HUES6 (cell line): ENCODE measurements at regions not wholly inside any gene's neighbourhood (a gene's known extent, or its start where the extent isn't known, plus 50 kb on each side); places are given as distances from the start of the nearest gene placed in this dataset.

Source experiments
- H3K27ac ChIP-seq: 2 replicates; pipeline ENCODE4 v1.7.0; 2013; ENCODE audit warnings: low read depth, mild to moderate bottlenecking, low read length, inconsistent platforms
- H3K27me3 ChIP-seq: 2 replicates; pipeline ENCODE4 v1.6.1; 2013; ENCODE audit warnings: low read length; ENCODE audit not compliant: control insufficient read depth, insufficient read depth
- H3K36me3 ChIP-seq: 2 replicates; pipeline ENCODE4 v1.6.1; 2013; ENCODE audit warnings: low read length; ENCODE audit not compliant: control insufficient read depth, insufficient read depth
- H3K4me1 ChIP-seq: 2 replicates; pipeline ENCODE4 v1.6.1; 2013; ENCODE audit warnings: low read length; ENCODE audit not compliant: control insufficient read depth, insufficient read depth
- H3K4me3 ChIP-seq: 2 replicates; pipeline ENCODE4 v1.5.1; 2013; ENCODE audit warnings: low read depth, low read length
- H3K9ac ChIP-seq: one replicate; pipeline ENCODE4 v1.6.1; 2013; ENCODE audit warnings: mild to moderate bottlenecking, low read length
- H3K9me3 ChIP-seq: 2 replicates; pipeline ENCODE4 v1.6.1; 2013; ENCODE audit warnings: low read depth, low read length; ENCODE audit not compliant: control insufficient read depth, insufficient read depth

DNA sequence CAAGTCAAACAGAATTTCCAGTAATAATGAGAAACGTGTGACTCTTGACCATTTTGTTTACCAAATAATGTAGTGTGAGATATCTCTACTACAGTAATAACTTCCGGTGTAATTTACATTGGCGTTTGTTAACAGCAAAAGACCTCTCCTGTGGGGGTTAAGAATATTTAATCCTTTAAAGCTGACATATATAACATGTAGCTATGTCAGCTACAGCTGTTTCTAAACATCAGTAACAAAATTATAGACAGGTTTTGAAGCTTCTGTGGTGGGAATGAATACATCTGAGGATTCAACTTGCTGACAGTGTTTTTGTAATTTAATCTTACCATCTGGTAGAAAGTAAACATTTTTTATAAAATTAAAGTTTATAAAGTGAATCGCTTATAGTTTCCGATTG is 73.6 kb upstream of the TENM3 start:
- H3K36me3 ChIP-seq, result no peaks in the 10 kb centered on the region
- H3K9me3 ChIP-seq, result no peaks in the 10 kb centered on the region
- H3K4me1 ChIP-seq, result no peaks in the 10 kb centered on the region
- no peak overlapping the region for H3K9ac ChIP-seq
- H3K27ac ChIP-seq, result no peak overlapping the region
- H3K4me3 ChIP-seq, result no peak overlapping the region
- H3K27me3 ChIP-seq, result no peaks in the 10 kb centered on the region

GRCh38 chr4:182169987-182170386 is 73.2 kb upstream of the TENM3 start:
- Histone ChIP-seq H3K4me1 (no peaks in the 10 kb centered on the region), H3K4me3 (no peak overlapping the region), H3K36me3 (no peaks in the 10 kb centered on the region), H3K9ac (no peak overlapping the region), H3K27me3 (no peaks in the 10 kb centered on the region), H3K9me3 (no peaks in the 10 kb centered on the region), H3K27ac (no peak overlapping the region)

GRCh38 chr4:182170417-182170935 is 72.7 kb upstream of the TENM3 start:
- no peaks in the 10 kb centered on the region for H3K4me1 ChIP-seq
- H3K27ac ChIP-seq, result no peak overlapping the region
- no peaks in the 10 kb centered on the region for H3K9me3 ChIP-seq
- no peak overlapping the region for H3K4me3 ChIP-seq
- H3K36me3 ChIP-seq, result no peaks in the 10 kb centered on the region
- H3K9ac ChIP-seq, result no peak overlapping the region
- no peaks in the 10 kb centered on the region for H3K27me3 ChIP-seq

DNA sequence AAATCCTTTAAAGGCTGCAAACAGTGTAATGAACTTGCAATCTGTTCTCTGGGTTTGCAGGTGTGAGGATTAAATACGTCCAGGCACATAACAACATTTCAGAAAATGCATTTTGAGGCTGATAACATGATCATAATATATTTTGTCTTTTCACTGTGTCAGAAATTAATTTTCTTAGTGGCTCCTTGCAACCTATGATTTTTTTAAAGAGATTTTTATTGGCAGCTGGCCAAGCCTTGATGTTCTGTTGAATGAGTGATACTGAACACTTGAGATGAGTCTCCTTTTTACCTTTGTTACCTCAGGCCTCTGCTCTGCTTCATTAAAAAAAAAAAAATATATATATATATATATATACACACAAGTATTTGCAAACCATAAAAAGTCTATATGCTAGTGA is 68.2 kb upstream of the TENM3 start:
- no peak overlapping the region for H3K9ac ChIP-seq
- H3K9me3 ChIP-seq, result no peaks in the 10 kb centered on the region
- no peaks in the 10 kb centered on the region for H3K36me3 ChIP-seq
- H3K4me3 ChIP-seq, result no peak overlapping the region
- H3K27ac ChIP-seq, result no peak overlapping the region
- H3K4me1 ChIP-seq, result peaks cover 19% of the 10 kb centered on the region; the same call in 1 of the 2 replicates
- no peaks in the 10 kb centered on the region for H3K27me3 ChIP-seq

DNA sequence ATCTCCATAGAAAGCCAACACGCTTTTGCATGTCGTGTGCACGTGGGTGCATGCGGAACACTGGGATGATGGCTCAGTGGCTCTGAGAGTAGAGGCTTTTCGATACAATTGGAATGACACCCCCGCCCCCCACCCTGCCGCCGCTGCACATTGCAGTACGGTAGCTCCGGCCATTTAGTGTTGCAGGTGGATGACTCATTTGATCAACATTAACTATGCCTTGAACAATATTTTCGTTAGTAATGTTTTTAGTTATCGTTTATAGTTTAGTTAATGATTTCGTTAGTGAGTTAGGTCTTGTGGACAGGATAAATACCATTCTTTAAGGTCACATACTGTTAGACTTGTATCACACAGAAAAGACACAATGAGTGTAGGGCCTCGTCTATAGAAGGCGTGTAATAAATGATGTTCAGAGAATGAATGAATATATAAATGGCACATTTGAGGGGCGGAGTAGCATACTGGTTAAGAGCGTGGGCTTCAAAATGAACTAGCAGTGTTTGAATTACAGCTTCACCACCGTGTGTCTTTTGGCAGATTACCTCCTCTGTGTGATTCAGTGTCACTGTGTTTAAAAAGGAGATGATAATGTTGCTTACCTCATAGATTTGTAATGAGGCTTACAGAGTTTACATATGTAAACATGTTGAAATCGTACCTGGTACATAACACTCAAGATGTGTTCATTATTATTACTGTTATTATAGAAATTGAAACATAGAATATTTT is 67.2 kb upstream of the TENM3 start:
- Histone ChIP-seq H3K4me1 (peaks cover 19% of the 10 kb centered on the region), H3K9ac (no peak overlapping the region), H3K27ac (no peak overlapping the region), H3K9me3 (no peaks in the 10 kb centered on the region), H3K4me3 (no peak overlapping the region), H3K36me3 (no peaks in the 10 kb centered on the region), H3K27me3 (no peaks in the 10 kb centered on the region)

- H3K4me3 ChIP-seq, result no peak overlapping the region
- no peaks in the 10 kb centered on the region for H3K27me3 ChIP-seq
- H3K9ac ChIP-seq, result no peak overlapping the region
- no peaks in the 10 kb centered on the region for H3K9me3 ChIP-seq
- H3K36me3 ChIP-seq, result no peaks in the 10 kb centered on the region
- H3K4me1 ChIP-seq, result peaks cover 22% of the 10 kb centered on the region
- no peak overlapping the region for H3K27ac ChIP-seq
These were observed 66.0 kb upstream of the TENM3 start for GRCh38 chr4:182177166-182177565.

DNA sequence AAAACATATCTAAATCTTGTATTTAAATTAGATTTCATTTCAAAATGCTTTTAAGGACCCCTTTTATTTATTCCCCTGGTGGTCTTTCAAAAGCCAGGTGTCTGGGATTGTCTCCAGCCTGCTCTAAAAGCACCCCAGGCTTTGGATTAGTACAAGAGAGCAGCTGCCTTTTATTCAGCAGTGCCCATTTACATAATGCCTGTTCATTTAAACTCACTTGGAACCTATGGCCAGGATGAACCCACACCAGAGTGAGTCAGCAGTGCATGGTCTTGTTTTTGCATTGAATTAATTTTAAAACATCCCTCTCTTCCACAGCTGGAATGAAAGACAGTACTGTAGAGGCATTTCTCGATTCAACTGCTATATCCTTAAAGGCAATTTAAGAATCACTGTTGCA is 64.1 kb upstream of the TENM3 start:
- no peak overlapping the region for H3K4me3 ChIP-seq
- no peak overlapping the region for H3K27ac ChIP-seq
- H3K9ac ChIP-seq, result no peak overlapping the region
- H3K4me1 ChIP-seq, result peaks cover 22% of the 10 kb centered on the region
- H3K27me3 ChIP-seq, result no peaks in the 10 kb centered on the region
- no peaks in the 10 kb centered on the region for H3K9me3 ChIP-seq
- no peaks in the 10 kb centered on the region for H3K36me3 ChIP-seq

DNA sequence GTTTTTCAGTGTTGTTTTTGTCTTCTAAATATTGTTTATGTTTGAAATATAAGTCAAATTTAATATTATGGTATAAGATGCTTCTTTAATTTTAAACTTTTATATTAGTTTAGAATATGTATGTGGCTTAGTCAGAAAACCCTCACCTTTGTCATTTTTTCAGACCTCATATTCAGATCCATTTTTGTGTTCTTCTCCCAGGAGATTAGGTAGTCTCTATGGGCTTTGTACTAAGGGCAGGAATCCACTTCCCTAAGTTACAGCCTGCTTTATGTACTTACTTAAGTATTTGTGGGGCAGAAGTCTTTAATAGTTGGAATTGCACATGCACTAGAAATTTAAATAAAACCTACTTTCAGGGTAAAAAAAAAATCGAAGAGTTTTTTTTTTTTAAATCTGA is 63.5 kb upstream of the TENM3 start:
- no peak overlapping the region for H3K9ac ChIP-seq
- H3K27me3 ChIP-seq, result no peaks in the 10 kb centered on the region
- H3K36me3 ChIP-seq, result no peaks in the 10 kb centered on the region
- no peak overlapping the region for H3K27ac ChIP-seq
- H3K4me3 ChIP-seq, result no peak overlapping the region
- H3K9me3 ChIP-seq, result no peaks in the 10 kb centered on the region
- peaks cover 22% of the 10 kb centered on the region for H3K4me1 ChIP-seq

GRCh38 chr4:182185491-182185890 is 57.7 kb upstream of the TENM3 start:
- Histone ChIP-seq H3K4me3 (no peak overlapping the region), H3K36me3 (no peaks in the 10 kb centered on the region), H3K9me3 (no peaks in the 10 kb centered on the region), H3K27me3 (no peaks in the 10 kb centered on the region), H3K4me1 (peaks cover 15% of the 10 kb centered on the region), H3K9ac (no peak overlapping the region), H3K27ac (no peak overlapping the region)

GRCh38 chr4:182187674-182188073 is 55.5 kb upstream of the TENM3 start:
- Histone ChIP-seq H3K36me3 (no peaks in the 10 kb centered on the region), H3K9ac (no peak overlapping the region), H3K9me3 (no peaks in the 10 kb centered on the region), H3K4me3 (no peak overlapping the region), H3K27me3 (no peaks in the 10 kb centered on the region), H3K4me1 (peaks cover 11% of the 10 kb centered on the region; the same call in 1 of the 2 replicates), H3K27ac (no peak overlapping the region)

GRCh38 chr4:182188622-182189021 is 54.6 kb upstream of the TENM3 start:
- H3K36me3 ChIP-seq, result no peaks in the 10 kb centered on the region
- H3K4me3 ChIP-seq, result no peak overlapping the region
- H3K27me3 ChIP-seq, result no peaks in the 10 kb centered on the region
- H3K4me1 ChIP-seq, result peaks cover 11% of the 10 kb centered on the region; the same call in 1 of the 2 replicates
- H3K9me3 ChIP-seq, result no peaks in the 10 kb centered on the region
- H3K9ac ChIP-seq, result no peak overlapping the region
- H3K27ac ChIP-seq, result no peak overlapping the region
